Activated gamma-delta T cell treated with Interleukin-2 at 50 U/mL for 16 hours (primary cell): ENCODE measurements at regions not wholly inside any gene's neighbourhood (a gene's known extent, or its start where the extent isn't known, plus 50 kb on each side); places are given as distances from the start of the nearest gene placed in this dataset.
"Not testable (repeated sequence)": the region's sequence is repeated elsewhere in the genome, so short reads cannot be mapped to it uniquely, and the experiment has no call there.

Experiments
- DNase-seq: peaks from one replicate; pipeline ENCODE4 v3.0.0-alpha.2; 2020

DNA sequence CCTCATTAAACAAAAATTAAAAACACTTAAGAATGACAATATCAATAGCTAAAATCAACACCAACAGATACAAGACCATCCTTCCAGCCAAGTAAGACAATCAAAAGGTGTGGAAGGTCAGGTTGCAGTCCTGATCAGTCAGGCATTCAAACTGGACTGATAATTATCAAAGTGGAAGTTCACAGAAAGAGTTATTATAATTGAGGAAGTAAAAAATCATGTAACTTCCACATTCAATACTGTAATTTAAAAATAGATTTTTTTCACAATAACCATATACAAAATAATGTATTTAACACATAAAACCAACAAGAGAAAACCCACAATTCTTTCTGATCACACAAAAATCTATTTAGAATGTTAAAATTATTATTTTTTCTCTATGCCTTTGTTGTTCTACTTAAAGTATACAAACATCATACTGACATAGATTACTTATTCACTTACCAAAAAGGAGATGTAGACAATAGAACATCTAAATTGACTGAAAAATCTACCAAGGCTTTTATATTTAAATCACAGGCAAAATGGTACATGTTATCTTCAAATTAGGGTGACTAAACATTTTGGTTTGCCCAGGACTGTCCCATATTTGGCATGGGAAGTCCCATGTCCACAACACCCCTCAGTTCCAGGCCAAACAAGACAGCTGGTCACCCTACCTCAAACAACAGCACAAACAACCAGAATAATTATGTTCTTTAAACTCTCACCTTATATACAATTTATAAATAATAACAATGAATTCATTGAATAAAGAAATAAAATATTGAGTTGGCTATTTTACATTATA is 142.5 kb upstream of the SLC24A2 start:
- no peak for DNase-seq

DNA sequence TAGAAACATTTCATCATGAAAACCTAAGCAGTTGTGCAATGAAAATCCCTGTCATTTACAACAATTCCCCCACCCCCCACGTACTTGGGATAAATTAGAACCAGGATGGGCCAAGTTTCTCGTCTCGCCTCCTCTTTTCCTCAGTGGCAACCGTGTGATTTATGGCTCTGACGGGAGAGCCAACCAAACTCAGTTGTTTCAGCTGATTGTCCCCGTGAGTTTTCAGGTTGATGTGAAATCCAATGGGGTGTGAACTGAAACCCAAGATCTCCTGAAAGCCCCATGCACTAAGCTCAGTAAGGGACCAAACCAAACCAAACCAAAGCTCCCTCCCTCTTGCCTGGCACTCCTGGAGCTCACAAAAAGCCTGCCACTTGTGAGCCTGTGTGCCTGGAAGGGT is 138.7 kb upstream of the SLC24A2 start:
- DNase-seq = no peak

DNA sequence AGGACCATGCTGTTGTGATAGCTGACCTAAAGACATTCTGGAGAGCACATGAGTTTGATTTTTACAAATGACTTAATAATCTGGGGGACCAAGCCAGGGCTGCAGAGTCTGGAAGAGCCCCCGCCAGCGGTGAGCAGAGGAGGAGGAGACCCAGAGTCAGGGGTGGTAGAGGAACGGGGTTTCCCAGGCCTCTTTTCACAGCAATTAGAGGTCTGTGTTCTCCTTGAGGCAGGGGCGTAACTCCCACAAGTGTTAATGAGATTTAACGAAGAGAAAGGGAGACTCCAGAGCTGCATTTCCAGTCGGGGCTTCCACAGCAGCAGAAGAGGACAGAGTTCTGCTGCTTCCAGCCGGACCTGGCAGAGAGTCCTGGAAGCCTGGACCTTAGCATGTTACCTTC is 137.9 kb upstream of the SLC24A2 start:
- no peak for DNase-seq

DNA sequence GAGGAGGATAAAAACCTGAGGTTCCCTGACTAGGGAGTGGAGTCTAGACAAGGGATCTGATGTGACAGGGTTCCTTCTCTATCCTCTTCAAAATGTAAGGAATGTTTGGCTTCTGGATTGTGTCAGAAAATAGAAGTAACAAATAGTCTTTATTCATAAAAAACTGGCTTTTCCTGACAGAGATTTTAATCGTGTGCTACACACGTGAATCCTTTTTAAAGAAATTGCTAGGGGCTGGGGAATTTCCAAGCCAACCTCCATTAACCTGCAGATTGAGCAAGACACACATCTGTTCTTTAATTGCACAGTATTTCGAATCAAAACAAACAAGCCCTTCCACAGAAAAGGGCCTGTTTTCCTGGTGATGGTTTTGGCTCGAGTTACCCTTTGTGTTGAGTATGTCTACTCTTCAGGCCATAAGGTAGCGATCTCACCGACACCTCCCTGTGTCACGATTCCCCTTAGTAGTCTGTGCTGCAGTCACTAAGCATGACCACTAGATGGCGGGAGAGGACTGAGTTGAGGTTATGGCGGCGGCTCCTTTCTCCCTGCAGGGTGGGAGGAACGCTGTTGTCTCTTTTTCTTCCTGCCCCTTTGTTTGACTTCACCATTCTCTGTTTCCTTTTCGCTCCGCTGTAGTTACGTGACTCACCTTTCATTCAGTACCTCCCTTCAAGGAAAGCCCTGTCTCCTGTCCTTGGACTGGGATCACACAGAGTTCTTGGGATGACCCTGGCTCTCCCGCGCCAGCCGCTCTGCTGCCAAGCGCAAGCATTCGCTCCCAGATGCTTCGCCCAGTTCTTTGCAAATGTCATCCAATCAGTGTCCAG is 137.1 kb upstream of the SLC24A2 start:
- peak; percentile 77 for DNase-seq

DNA sequence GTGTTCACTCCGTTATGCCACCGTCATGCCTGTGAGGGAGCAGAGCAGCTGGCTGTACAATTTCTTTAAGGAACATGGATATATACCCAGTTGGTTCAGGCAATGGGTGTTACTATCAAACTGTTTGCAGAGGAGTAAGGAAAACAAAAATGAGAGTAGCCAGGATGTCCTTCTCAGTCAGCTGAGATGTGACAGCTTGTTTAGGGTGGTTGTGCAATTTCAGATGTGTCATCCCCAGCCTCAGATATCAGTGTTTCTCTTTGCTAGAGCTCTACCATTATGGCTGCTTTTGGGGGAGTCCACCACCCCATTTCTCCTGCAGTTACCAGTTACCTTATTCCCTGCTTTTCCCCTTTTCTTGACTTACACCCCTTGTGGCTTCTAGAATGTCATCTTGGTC is 135.2 kb upstream of the SLC24A2 start:
- no peak for DNase-seq

DNA sequence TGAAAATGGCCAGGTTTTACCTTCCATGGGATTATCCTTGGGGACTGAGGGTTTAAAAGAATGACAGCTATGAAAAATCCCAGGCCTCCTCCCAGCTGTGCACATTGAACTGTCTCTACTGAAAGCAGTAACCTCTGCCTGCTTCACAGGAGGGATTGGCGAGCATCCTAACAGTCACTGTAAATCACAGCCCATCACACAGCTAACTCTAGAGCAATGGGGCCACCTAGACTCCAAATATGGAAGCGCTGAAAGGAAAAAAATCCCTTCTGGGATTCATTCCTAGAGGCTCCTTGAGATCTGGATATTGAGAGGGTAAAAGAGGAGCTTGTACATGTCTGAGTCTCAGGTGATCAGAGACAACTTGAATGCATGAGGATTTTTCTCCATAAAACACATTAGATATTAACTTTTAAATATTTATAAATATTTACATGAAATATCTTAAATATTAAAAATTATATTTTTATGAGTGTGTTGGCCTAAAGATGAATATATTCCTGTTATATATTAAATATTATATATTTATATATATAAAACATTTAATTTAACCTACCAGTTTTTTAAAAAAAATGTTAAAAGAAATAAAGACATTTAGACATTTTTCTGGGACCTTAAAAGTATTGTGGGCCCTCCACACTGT is 133.8 kb upstream of the SLC24A2 start:
- DNase-seq = no peak

DNA sequence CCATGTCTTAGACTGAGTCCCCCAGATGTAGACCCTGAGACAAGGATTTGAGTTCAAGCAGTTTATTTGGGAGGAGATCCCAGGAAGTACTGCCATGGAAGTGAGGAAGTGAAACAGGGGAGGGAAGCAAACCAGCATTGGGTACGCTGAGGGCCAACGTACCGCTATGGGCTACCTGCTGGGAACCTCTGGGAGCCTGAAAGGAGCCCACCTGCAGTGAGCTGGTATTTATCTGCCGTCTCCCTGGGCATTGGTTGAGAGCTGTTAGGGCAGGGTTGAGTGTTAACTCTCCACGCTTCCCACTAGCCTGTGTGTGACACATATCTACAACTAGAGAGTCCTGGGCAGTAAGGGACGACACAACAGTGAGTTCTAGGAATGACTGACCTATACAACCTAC is 131.6 kb upstream of the SLC24A2 start:
- DNase-seq = no peak

DNA sequence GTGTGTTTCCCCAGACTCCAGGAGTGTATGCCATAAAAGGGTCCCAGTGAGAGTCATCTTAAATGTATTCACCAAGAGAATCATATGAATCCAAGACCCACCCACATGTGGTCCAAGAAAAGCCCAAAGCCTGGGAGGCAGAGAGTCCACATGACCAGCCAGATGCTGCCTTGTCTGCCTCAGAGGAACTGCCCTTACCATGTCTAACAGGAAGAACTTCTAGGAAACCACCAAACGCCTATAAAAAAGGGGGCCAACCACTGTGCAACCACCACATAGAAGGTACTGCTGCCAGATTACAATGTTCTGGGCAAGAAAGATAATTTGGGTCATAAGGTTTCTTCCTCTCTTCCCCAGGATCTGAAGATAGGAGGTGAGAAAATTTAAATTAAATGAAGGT is 129.8 kb upstream of the SLC24A2 start:
- no peak for DNase-seq

DNA sequence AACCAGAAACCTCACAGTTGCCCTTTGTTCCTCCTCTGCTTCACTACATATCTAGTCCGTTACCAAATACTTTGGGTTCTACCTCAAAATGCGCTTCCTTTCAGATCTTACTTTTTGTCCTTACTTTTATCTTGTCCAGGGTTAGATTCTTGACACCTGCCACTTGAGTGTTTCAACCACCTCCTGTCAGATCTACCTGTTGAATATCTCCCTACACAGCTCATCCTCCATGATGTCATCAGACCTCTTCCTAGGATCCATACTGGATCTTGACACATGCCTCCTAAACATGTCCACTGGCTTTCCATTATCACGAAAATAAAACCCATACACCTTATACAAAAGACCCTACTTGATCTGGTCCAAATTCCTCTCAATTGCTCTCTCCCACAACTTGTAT is 125.2 kb upstream of the SLC24A2 start:
- no peak for DNase-seq

DNA sequence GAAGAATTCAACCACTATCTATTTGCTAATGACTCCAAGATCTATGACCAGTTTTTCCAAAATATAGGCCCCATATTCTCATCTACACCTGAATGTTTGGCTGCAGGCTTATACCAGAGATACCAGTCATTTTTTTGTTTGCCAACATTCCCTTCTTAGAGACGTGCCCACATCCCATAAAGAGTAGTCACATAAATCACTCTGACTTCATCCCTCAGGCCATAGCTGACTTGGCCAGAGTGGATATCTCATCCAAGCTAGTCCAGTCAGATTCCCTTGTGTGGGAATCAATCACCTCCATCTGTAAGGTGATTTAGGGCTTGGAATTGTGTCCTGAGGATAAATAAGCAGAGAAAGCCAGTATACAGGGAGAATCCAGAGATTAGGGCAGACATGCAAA is 124.3 kb upstream of the SLC24A2 start:
- no peak for DNase-seq

DNA sequence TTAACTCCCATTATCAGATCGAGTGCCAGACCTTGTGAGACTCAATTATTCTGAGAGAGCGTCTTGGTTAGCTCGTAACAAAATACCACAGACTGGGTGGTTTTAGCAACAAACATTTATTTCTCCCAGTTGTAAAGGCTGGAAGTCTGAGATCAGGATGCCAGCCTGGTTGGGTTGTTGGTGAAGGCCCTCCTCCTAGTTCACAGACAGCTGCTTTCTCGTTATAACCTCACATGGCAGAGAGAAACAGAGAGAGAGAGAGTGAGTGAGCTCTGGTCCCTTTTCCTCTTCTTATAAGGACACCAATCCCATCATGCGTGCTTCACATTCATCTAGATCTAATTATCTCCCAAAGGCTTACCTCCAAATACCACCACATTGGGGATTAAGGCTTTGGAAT is 114.2 kb upstream of the SLC24A2 start:
- no peak for DNase-seq

DNA sequence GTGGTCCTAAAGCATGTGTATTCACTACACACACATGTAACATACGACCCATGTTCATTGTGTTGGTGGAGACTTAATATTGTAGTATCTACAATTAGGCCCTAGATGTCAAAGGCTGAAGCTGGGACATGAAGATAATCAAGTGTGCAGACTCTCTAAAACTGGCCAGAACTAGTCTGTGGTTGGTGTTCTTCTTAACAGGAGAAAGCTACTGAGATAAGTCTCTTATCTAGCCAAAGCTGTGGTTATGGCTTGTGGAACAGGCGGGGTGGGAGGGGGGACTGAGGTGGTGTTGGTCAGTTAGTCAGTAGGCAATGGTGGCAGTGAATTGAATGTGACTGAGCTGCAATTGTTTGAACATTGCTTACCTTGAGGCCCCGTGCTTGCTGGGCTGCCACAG is 112.7 kb upstream of the SLC24A2 start:
- no peak for DNase-seq

DNA sequence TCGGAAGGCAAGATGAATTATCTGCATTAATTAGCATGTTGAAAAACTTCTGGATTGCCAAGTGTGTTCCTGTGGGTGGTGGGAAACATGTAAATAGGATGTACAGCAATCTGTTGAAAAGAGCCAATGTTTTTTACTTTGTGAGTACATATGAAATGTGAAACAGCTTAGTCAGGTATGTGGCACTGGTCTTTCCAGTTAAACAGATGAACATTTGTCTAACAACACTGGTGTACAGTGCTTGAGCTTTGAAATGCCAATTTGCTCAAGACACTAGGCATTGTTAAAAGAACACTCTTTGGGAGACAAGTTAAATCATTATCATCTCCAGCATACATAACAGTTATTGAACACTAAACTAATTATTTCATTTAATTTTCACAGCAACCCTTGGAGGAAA is 107.3 kb upstream of the SLC24A2 start:
- DNase-seq = no peak

DNA sequence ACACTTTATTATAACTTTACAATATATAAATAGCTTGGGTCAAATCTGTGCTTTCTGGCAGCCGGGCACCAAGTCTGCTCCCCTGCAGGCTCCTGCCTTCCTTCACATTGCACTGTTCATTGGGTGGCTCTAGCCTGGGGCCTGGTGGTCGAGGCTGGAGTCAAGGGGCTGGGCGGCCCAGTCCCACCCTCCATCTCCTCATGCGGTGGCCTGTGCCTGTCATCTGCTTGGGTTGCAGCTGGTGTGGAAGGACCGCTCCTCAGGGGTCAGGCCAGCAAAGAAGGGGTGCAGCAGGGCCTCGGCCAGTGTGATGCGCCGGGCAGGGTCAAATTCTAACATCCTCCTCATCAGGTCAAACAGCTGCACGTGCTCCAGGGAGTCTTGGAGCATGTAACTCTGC is 106.7 kb upstream of the SLC24A2 start:
- DNase-seq = not testable (repeated sequence)

DNA sequence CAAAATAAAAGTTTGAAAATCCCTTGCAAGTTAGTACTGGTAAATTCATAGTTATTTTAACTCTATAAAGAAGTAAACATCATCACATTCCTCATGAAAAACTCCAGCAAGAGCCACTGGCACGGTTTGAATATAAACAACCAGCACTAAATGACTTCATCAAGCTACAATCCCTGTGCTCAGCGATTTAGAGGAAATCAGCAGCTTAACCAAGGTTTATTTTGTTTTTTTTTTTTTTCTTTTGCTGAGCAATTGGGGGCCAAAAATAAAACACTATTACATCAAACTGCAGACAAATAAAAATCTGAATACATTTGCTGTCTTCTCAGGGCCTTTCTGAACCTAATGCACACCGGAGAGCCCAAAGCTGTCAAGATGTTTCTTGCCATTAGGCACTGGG is 106.2 kb upstream of the SLC24A2 start:
- no peak for DNase-seq

DNA sequence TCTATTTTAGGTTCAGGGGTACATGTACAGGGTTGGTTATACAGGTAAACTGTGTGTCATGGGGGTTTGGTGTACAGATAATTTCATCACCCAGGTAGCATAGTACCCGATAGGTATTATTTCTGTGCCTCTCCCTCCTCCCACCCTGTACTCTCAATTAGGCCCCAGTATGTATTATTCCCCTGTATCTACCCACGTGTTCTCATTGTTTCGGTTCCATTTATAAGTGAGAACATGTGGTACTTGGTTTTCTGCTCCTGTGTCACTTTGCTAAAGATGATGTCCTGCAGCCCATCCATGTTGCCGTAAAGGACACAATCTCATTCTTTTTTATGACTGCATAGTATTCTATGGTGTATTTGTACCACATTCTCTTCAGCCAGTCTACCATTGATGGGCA is 96.8 kb upstream of the SLC24A2 start:
- no peak for DNase-seq

DNA sequence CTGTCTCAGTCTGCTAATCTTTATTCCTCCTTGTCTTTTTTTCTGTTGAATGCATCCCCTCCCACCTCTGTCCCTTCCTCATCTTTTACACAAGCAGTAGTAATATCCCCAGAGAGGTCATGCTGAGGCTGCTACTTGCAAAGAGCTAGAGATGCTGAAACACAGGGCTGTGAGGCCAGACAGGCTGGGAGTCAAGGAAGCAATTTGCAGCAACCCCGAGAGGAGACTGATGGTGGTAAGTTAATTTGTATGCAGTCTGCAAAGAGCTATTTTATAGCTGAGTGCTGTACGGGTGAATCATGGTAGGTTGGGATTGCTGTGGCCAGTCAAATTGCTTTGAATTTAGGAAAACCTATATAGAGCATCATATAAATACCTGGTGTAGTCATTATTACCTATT is 90.2 kb upstream of the SLC24A2 start:
- no peak for DNase-seq

DNA sequence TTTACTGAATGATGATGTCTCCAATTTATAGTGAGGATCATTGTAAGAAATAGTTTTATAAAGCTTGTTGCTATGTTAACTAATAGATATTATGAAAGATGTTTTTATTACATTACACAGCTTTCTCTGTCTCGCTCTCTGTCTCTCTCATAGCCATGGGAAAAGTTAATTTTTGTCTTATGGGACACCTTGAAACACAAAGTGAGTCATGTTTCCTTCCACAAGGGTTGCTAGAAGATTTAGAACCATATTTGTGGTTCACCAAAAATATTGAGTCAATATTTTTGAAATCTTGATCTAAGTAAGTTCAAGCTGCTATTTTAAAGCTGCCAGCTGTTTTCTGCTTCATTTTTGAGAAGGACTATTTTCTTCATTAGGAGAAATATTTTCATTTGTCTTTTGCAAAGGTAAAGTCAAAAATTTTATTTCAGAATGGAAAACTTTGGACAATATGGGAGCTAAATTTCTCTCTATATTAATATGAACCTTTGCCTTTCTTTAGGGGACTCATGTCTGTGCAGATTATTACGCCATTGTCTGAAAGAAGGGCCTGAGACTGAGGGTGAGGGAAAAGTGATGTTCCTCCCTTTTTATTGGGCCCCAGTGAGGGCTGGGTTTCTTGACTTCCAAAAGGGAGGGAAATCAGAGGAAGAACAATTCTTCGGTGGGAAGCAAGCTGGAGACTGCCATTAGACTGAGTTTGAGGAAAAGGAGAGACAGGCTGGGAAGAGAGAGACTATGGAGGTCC is 87.9 kb upstream of the SLC24A2 start:
- no peak for DNase-seq

DNA sequence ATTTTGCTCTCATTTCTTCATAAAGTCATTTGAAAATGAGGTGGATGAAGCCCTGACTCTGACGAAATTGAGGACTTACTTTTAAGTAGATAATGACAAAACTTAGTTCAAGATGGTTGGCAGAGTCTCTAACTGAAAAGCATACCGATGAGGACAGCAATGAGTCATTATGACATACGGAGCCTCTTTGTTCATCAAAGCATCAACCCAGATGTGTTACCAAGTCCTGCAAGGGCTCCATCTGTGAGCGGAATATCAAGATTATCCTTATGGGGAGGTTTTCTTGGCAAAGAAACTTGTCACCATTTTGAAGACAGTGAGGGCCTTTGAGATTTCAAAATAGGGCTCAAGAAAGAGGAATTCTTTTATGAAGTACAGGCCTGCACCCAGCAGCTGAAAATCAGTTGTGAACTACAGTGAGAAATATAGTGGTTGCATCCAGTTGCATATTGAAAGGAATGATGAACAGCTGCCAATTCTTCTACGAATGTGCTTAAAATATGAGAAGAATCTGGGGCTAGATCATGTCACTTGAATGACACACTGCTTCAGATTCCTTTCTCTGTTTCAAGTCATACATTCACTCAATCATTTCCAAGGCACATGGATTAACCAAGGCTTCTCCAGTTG is 86.6 kb upstream of the SLC24A2 start:
- DNase-seq = no peak

DNA sequence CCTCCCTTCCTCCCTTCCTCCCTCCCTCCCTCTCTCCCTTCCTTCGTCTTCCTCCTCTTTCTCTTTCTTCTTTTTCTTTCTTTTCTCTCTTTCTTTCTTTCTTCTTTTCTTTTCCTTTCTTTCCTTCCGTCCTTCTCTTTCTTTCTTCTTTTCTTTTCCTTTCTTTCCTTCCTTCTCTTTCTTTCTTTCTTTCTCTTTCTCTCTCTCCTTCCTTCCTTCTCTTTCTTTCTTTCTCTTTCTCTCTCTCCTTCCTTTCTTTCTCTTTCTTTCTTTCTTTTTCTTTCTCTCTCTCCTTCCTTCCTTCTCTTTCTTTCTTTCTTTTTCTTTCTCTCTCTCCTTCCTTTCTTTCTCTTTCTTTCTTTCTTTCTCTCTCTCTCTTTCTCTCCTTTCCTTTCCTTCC is 84.4 kb upstream of the SLC24A2 start:
- not testable (repeated sequence) for DNase-seq

DNA sequence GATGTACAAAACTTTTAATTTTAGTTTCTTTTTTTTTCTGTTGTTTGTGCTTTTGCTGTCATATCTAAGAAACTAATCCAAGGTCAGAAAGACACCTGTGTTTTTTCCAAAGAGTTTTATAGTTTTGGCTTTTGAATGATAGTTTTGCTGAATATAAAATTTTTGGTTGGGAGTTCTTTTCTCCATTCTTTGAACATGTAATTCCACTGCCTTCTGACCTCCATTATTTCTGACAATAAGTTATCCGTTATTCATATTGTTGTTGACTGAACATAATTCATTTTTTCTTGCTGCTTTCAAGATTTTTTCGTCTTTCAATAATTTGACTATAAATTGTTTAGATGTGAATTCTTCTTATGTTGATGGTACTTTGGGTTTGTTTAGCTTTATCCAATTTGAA is 82.2 kb upstream of the SLC24A2 start:
- no peak for DNase-seq

DNA sequence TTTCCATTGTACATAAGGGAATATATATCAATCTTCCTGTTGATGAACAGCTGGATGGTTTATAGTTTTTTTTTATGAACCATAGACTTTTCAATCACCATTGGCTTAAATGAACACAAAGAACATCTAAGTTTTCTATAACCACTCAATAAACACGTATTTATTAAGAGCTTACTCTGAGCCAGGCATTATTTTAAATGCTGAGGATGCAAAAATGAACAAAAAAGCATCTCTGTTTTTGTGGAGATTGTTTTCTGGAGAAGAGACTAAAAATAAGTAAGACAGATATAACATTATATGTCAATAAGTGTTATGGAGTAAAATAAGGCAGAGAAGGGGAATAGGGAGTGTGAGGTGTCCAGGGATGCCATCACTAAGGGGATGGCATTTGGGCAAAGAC is 52.1 kb upstream of the SLC24A2 start:
- no peak for DNase-seq
